ENCODE measurements at regions not wholly inside any gene's neighbourhood (a gene's known extent, or its start where the extent isn't known, plus 50 kb on each side); places are given as distances from the start of the nearest gene placed in this dataset.

DNA sequence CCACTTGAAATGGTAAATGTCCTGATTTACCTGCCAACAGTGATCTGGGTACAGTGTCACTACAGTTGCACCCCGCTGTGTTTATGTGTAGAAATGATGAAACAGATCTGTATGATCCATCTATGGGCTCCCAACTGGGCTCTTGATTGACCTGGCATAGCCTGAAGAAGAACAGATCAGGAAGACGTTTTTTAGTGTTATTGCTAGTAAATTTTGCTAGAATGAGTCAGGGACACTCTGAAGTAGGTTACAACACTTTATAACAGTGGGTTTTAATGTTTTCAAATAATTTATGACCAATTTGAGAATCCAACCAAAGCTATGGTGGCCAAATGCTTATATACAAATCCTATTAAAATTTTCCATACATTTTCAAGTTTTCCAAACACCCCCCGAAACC is 110.3 kb downstream of the DKK1 start:
- Histone ChIP-seq H3K4me3 (no peak overlapping the region), H3K27ac (no peak overlapping the region), H3K36me3 (ENCODE audit: insufficient read depth, low read length) (no peaks in the 10 kb centered on the region), H3K9me3 (ENCODE audit: low read depth, low read length) (no peaks in the 10 kb centered on the region), H3K9ac (ENCODE audit: insufficient read length) (no peak overlapping the region)
- DNase-seq (ENCODE audit: low read depth, low spot score) = no peak
- no peak for TF ChIP-seq POLR2AphosphoS5 (IDR thresholded peaks at IDR 0.05; ENCODE audit: borderline replicate concordance, low read depth, low read length)
- no peak for TF ChIP-seq EZH2 (IDR thresholded peaks at IDR 0.05)
- TF ChIP-seq FOXP2 (optimal IDR thresholded peaks at IDR 0.05; ENCODE audit: control extremely low read depth, extremely low read length, insufficient read depth) = no peak

DNA sequence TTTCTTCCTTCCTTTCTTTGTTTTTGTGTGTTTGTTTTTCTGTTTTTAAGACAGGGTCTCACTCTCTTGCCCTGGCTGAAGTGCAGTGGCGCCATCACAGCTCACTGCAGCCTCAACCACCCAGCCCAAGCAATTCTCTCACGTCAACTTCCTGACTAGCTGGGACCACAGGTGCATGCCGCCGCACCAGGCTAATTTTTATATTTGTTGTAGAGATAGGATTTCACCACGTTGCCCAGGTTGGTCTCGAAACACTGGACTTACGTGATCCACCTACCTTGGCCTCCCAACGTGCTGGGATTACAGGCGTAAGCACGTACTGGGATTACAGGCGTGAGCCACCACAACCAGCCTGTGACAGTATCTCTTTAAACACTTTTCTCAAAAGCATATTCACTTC is 120.7 kb downstream of the DKK1 start:
- TF ChIP-seq FOXP2 (optimal IDR thresholded peaks at IDR 0.05; ENCODE audit: control extremely low read depth, extremely low read length, insufficient read depth) = no peak
- TF ChIP-seq EZH2 (IDR thresholded peaks at IDR 0.05) = no peak
- TF ChIP-seq POLR2AphosphoS5 (IDR thresholded peaks at IDR 0.05; ENCODE audit: borderline replicate concordance, low read depth, low read length) = no peak
- Histone ChIP-seq H3K36me3 (ENCODE audit: insufficient read depth, low read length) (no peaks in the 10 kb centered on the region), H3K27ac (no peak overlapping the region), H3K4me3 (no peak overlapping the region), H3K9me3 (ENCODE audit: low read depth, low read length) (no peaks in the 10 kb centered on the region), H3K9ac (ENCODE audit: insufficient read length) (no peak overlapping the region)
- DNase-seq (ENCODE audit: low read depth, low spot score) = no peak

- Histone ChIP-seq H3K9ac (ENCODE audit: insufficient read length) (no peak overlapping the region), H3K9me3 (ENCODE audit: low read depth, low read length) (no peaks in the 10 kb centered on the region), H3K4me3 (no peak overlapping the region), H3K27ac (no peak overlapping the region), H3K36me3 (ENCODE audit: insufficient read depth, low read length) (no peaks in the 10 kb centered on the region)
- DNase-seq (ENCODE audit: low read depth, low spot score) = no peak
- no peak for TF ChIP-seq POLR2AphosphoS5 (IDR thresholded peaks at IDR 0.05; ENCODE audit: borderline replicate concordance, low read depth, low read length)
- no peak for TF ChIP-seq FOXP2 (optimal IDR thresholded peaks at IDR 0.05; ENCODE audit: control extremely low read depth, extremely low read length, insufficient read depth)
- no peak for TF ChIP-seq EZH2 (IDR thresholded peaks at IDR 0.05)
Observed at GRCh38 chr10:52436664-52437063, 122.6 kb downstream of the DKK1 start.

- no peak overlapping the region for H3K9ac ChIP-seq (ENCODE audit: insufficient read length)
- no peak overlapping the region for H3K4me3 ChIP-seq
- H3K27ac ChIP-seq = no peak overlapping the region
- no peaks in the 10 kb centered on the region for H3K9me3 ChIP-seq (ENCODE audit: low read depth, low read length)
- TF ChIP-seq POLR2AphosphoS5 (IDR thresholded peaks at IDR 0.05; ENCODE audit: borderline replicate concordance, low read depth, low read length) = no peak
- no peak for TF ChIP-seq EZH2 (IDR thresholded peaks at IDR 0.05)
- TF ChIP-seq FOXP2 (optimal IDR thresholded peaks at IDR 0.05; ENCODE audit: control extremely low read depth, extremely low read length, insufficient read depth) = no peak
- no peaks in the 10 kb centered on the region for H3K36me3 ChIP-seq (ENCODE audit: insufficient read depth, low read length)
- DNase-seq (ENCODE audit: low read depth, low spot score) = no peak
Observed at GRCh38 chr10:52437205-52437646, 123.1 kb downstream of the DKK1 start.

- Histone ChIP-seq H3K4me3 (no peak overlapping the region), H3K36me3 (ENCODE audit: insufficient read depth, low read length) (no peaks in the 10 kb centered on the region), H3K9me3 (ENCODE audit: low read depth, low read length) (no peaks in the 10 kb centered on the region), H3K9ac (ENCODE audit: insufficient read length) (no peak overlapping the region), H3K27ac (no peak overlapping the region)
- DNase-seq (ENCODE audit: low read depth, low spot score) = no peak
- no peak for TF ChIP-seq EZH2 (IDR thresholded peaks at IDR 0.05)
- TF ChIP-seq POLR2AphosphoS5 (IDR thresholded peaks at IDR 0.05; ENCODE audit: borderline replicate concordance, low read depth, low read length) = no peak
- TF ChIP-seq FOXP2 (optimal IDR thresholded peaks at IDR 0.05; ENCODE audit: control extremely low read depth, extremely low read length, insufficient read depth) = no peak
Observed at GRCh38 chr10:52438119-52438518, 124.0 kb downstream of the DKK1 start.

DNA sequence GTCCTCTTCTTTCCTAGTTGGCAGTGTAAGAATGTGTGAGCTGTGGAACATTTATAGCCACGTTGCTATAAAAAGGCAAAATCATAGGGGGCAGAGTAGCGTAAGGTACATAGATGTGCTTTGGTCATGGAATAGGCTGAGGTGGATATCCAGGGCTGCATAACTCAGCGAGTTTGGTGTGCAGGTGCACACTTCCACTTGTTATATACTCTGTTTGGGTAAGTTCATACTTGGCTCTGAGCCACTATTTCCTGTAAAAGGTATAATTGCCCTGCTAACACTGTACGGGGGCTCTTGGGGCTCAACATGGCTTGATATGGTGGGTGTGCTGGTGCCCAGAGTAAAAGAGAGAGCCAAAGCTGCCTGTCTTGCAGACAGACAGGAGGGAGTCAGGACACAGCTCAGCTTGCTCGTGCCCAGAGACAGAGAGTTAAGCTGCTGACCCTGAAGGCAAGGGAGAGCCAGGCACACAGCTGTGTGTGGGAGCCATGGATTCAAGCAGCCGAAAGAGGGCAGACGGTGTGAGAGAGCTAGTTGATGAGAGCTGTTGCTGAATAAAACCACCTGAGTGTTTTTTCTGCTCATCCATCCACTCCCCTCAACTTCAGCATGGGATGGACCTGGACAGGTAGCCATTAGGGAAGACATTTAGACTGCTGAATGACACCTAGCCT is 126.7 kb downstream of the DKK1 start:
- Histone ChIP-seq H3K27ac (no peak overlapping the region), H3K9ac (ENCODE audit: insufficient read length) (no peak overlapping the region), H3K4me3 (no peak overlapping the region), H3K36me3 (ENCODE audit: insufficient read depth, low read length) (no peaks in the 10 kb centered on the region), H3K9me3 (ENCODE audit: low read depth, low read length) (no peaks in the 10 kb centered on the region)
- no peak for DNase-seq (ENCODE audit: low read depth, low spot score)
- TF ChIP-seq FOXP2 (optimal IDR thresholded peaks at IDR 0.05; ENCODE audit: control extremely low read depth, extremely low read length, insufficient read depth) (no peak), EZH2 (IDR thresholded peaks at IDR 0.05) (no peak), POLR2AphosphoS5 (IDR thresholded peaks at IDR 0.05; ENCODE audit: borderline replicate concordance, low read depth, low read length) (no peak)

- H3K4me3 ChIP-seq = no peak overlapping the region
- no peak for DNase-seq (ENCODE audit: low read depth, low spot score)
- no peak overlapping the region for H3K27ac ChIP-seq
- H3K9ac ChIP-seq (ENCODE audit: insufficient read length) = no peak overlapping the region
- H3K36me3 ChIP-seq (ENCODE audit: insufficient read depth, low read length) = no peaks in the 10 kb centered on the region
- no peak for TF ChIP-seq POLR2AphosphoS5 (IDR thresholded peaks at IDR 0.05; ENCODE audit: borderline replicate concordance, low read depth, low read length)
- TF ChIP-seq FOXP2 (optimal IDR thresholded peaks at IDR 0.05; ENCODE audit: control extremely low read depth, extremely low read length, insufficient read depth) = no peak
- no peak for TF ChIP-seq EZH2 (IDR thresholded peaks at IDR 0.05)
- no peaks in the 10 kb centered on the region for H3K9me3 ChIP-seq (ENCODE audit: low read depth, low read length)
Observed at GRCh38 chr10:52442576-52442975, 128.5 kb downstream of the DKK1 start.

DNA sequence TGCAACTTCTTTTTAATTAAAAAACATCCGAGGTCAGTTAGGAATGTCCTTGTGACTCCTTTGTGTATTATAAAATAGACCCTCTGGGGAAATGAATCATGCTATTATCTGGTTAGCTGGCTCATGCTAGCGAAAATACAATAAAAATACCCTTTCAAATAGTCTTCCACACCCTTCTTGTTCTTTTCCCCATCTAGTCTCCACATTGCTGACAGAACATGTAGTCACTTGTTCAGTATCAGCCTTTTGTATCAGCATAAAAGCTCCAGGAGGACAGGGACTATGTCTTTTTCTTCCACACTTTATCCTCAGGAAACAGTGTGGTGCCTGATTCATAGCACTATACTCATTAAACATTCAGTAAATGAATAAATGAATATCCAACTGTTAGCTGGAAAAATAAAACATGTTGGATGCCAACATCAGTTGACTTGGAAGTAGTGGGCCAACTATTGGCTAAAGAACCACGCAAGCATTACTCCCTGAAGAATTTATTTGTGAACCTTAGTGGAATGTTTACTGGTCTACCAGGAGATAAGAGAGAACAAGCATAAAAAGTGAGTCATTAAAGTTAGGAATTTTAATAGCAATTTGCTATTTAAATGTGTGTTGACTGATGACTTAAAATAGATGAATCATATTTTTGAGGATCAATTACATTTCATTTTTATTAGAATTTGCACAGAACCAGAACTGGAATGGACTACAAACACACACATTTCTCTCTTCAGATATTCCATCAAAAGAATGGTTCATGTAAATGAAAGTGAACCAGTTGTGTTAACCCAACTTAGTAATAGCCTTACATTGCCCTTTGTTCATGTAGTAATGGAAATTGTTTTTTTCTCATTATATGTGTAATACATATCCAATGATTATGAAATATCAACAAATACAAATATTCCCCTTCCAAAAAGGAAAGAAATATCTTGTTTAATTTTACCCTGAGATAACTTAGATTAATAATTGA is 129.6 kb downstream of the DKK1 start:
- H3K36me3 ChIP-seq (ENCODE audit: insufficient read depth, low read length) = no peaks in the 10 kb centered on the region
- H3K9ac ChIP-seq (ENCODE audit: insufficient read length) = no peak overlapping the region
- H3K4me3 ChIP-seq = no peak overlapping the region
- DNase-seq (ENCODE audit: low read depth, low spot score) = no peak
- H3K9me3 ChIP-seq (ENCODE audit: low read depth, low read length) = no peaks in the 10 kb centered on the region
- TF ChIP-seq EZH2 (IDR thresholded peaks at IDR 0.05) (no peak), POLR2AphosphoS5 (IDR thresholded peaks at IDR 0.05; ENCODE audit: borderline replicate concordance, low read depth, low read length) (no peak), FOXP2 (optimal IDR thresholded peaks at IDR 0.05; ENCODE audit: control extremely low read depth, extremely low read length, insufficient read depth) (no peak)
- no peak overlapping the region for H3K27ac ChIP-seq
